Renal pelvis (tissue), 1 donor: ENCODE measurements at regions not wholly inside any gene's neighbourhood (a gene's known extent, or its start where the extent isn't known, plus 50 kb on each side); places are given as distances from the start of the nearest gene placed in this dataset.
"Not testable (repeated sequence)": the region's sequence is repeated elsewhere in the genome, so short reads cannot be mapped to it uniquely, and the experiment has no call there.

Experiments
- DNase-seq: peaks from one replicate; pipeline ENCODE4 v3.0.0-alpha.2; 2013

DNA sequence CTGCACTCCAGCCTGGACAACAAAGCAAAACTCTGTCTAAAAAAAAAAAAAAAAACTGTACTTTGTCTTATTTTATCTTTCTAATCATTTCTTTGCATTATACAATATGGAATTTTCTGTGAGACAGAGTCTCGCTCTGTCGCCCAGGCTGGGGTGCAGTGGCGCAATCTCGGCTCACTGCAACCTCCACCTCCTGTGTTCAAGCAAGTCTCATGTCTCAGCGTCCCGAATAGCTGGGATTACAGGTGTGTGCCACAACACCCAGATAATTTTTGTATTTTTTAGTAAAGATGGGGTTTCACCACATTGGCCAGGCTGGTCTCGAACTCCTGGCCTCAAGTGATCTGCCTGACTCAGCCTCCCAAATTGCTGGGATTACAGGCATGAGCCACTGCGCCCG, 90.0 kb downstream of the MRPL14 start:
- DNase-seq = not testable (repeated sequence)

DNA sequence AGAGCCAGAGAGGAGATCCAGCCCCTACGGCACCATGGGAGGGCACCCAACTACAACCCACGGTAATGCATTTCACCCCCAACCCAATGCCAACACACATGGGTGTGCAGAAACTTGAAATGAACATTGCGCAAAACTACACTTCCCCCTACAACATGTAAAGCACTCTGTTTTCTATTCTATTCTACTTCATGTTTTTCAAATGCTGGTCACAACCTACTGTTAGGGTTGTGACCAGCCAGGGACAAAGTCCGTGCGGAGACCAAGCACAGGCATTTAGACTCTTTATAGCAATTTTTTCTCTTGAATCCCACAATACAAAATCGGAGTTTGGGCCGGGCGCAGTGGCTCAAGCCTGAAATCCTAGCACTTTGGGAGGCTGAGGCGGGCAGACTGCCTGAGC, 90.6 kb downstream of the MRPL14 start:
- no peak for DNase-seq

DNA sequence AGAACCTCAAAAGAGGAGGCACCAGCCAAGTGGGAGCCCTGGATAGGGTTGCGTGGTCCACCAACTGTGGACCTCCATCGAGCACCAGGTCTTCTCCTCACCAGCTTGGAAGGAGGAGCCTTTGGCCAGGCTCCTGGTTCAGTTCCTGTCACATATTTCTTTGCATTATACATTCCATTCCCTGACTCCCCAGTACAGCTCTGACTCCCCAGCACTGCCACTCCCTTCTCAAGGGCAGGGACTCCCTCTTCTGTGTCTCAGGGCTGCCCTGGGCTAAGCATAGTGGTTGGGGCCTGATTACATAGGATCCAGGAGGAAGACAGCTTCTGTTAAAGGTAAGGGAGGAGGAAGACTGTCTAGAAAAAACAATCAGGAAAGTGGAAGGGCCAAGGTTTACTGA, 91.1 kb downstream of the MRPL14 start:
- DNase-seq = no peak

DNA sequence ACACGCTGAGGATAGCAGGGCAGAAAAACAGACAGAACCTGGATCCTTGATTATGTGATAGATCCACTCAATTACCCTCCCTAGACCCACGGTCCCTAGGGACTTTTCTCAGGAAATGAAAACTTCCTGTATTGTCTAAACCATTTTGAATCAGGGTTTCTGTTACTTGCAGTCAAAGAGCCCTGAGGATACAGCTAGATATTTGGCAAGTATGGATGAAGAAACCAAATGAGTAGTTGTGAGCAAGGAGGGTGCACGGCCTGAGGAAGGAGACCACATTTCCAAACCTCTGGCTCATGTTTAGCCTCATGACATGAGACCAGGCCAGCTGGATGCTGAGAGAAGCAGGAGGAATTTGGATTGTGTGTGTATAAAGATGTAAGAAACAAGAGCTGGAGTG, 91.6 kb downstream of the MRPL14 start:
- no peak for DNase-seq

DNA sequence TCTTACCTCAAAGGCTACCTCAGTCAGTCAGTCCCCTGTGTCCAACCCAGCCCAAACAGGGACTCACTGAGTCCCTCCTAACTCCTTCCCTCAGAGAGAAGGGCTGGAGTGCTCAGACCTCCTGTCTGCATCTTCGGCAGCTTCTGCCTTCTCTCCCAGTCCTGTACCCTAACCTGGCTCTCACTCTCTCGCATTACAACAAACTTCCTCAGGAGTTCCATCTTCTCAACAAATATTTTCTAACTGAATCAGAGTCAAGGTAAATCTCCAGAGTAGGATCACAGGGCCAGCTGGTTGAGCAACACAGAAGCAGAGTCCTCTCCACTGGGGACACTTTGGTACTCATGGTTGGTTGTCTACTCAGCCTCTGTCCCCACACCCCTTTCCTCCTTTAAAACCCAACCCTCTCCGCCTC, 92.3 kb downstream of the MRPL14 start:
- DNase-seq = no peak

DNA sequence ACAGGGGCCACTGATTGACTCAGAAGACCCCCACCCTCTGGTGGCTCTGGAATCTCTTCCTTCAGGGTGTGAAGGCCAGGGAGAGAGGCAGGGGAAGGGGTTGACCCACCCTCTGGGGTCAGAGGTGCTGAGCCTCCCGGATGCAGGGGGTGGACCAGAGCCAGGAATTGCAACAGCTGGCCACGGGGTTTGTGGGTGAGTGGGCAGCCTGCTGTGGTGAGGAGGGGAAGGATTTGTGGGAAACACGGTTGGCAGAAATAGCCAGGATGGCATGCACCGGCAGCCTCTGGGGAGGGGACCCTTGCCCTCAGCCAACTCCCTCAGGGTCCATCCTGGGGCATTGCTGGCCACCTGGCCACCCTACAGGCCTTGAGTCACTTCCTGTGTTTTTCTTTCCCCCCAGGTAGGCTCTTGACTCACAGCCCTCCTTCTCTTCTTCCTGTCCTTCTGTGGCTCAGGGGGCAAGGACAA, 92.8 kb downstream of the MRPL14 start:
- no peak for DNase-seq

DNA sequence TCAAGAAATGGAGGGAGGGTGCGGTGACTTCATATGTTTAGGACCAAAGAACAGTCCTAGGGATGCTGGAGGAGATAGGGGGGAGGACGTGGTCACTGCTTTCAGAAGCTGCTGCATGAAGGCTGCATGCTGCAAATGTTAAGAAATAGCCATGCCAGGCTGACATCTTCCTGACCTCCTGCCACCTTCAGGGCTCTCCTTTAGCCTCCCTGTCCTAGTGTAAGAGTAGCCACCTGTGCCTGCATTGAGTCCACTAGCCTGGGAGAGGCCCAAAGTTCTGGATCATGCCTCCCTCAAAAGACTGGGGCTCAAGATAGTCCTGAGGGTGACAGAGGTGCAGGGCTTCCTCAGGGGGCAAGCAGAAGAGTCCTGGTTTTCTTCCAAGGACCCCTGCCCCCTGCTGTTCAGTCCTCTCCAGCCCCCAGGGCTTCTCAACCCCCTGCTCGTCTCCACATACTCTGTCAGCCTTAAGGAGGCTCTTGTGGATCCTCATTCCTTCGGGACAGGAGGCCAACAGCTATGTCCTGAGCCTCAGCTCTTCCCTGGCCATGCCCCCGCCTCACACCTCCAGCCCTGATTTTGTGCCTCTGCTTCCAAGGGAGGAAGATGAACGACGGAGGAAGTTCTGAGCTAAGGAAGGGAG, 96.3 kb downstream of the MRPL14 start:
- no peak for DNase-seq

DNA sequence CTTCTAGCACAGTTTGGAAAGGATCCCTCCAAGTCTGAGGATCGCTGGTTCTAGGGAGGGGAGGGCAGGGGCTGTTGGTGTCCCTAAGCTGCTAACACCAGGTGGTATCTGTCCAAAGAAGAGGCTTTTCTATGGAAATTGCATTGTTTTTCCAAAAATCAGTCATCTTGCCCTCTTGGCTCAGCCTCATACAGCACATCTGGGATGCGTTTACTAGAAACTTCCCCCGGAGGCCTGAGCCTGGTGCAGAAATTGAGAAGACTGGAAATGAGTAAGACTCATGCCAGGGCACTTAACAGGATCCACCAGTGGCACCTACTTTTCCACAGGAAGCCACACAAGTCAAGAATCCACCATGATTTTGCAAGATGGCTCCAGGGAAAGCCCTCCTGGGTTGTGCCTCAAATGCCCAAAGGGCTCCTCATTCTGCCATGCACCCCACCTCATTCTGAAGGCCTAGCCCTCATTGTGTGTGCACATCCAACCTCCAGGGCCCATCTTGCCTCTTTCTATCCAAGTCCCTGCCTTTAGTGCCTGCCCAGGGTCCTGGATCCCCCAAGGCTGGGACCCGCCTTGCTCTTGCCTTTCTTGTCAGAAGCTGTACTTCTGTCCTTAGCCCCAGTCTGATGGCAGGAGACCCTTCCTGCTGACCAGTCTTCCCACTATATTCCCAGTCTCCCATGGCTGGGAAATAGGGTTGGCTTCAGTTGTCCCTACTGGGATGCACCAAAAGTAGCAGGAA, 97.6 kb downstream of the MRPL14 start:
- no peak for DNase-seq

DNA sequence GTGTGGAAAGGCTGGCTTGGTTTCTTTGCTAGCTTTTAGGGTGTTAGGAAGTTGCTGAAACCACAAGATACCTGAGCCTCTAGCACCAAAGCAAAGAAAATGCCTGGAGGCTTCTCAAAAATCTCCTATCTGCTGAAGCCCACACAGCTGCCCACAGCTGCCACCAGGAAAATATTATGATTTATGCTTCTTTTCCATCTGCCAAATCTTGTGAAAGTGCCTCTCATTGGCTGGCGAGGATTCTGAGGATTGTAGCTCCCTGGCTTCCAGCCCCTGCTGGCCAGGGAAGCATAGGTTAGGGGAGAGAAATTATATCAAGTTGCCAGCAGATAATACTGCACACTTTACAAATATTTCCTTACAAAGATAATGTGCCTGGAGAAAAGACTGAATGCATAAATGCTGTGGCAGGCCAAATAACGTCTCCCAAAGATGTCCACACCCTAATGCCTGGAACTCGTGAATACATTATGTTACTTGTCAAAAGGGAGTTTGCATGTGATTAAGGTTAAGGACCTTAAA, 98.4 kb downstream of the MRPL14 start:
- no peak for DNase-seq

DNA sequence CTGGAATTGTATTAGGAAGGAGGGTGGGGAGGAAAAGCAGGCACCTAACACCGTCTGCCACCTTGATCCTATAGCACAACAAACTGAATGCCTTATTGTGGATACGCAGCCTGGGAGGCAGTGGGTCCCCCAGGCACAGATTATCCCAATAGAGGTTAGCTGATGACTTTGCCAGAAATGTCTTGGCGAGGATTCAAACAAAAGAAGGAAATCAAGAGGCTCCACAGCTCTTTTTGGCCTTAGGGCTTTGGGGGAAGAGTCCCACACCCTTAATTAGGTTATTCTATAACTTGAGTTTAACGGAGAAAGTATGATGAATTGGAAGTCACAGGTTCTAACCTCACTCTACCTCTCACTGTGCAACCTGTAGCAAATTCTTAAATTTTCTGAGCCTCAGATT, 102.0 kb downstream of the MRPL14 start:
- DNase-seq = no peak

DNA sequence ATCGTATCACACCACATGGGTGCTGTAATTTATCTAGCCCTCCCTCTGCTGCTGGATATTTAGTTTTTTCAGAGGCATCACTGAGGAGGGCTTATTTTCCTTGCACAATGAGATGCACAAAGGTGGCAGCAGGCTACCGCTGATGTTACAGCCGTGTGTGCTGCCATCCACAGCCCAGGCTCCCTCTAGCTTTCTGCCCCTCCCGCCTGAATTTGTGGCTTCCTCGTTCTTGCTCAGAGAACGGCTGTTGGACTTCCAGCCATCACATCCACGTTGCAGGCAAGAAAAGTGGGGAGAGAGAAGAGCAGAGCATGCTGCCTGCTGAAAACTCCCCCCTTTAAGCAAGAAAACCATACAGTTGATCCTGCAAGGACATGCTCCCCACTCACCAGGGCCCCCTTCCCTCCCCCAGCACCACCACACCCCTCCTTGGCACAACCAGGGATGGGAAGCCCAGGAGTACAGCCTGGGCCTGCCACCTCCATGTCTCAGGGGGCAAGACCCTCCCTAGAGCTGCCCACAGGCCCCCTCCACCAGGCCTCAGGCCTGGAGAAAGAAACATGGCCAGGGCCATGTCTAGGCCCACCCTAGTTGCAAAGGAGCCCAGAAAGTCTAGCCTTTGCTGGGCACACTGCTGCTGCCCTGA, 102.6 kb downstream of the MRPL14 start:
- DNase-seq = no peak

DNA sequence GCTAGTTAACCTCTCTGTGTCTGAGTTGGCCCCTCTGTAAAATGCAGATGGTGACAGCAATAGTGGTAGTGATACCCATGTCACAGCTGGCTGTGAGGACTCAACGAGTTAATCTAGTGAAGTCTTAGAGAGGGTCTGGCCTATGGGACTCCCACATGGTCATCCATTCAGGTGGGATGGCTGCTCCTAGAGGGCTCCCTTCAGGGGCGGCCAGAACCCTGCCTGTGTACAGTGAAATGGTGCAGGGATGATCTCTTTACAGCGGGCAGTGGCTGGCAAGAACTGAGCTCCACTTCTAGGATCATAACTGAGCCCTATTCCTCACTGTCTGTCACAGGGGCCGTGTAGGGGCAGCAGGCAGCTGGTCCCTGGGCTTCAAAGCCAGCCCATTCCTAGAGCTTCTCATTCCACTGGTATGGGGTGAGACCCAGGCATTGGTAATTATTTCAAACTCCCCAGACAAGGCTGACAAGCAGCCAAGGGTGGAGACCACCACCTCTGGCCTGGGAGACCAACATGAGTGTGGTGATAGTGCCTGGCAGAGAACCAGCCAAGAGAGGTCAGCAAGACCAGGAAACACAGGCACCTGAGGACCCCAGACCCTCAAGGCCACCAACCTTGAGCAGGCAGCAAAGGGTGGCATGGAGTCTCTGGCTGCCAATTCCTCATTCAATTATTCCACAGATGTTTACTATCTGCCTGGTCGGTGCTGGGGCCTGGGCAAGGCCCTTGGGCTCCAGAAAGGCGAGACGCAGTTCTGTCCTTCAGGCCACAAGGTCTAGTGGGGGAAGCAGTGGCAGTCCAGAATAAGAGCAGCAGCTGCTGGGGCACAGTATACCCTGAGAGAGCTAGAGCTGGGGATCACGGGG, 103.4 kb downstream of the MRPL14 start:
- no peak for DNase-seq

DNA sequence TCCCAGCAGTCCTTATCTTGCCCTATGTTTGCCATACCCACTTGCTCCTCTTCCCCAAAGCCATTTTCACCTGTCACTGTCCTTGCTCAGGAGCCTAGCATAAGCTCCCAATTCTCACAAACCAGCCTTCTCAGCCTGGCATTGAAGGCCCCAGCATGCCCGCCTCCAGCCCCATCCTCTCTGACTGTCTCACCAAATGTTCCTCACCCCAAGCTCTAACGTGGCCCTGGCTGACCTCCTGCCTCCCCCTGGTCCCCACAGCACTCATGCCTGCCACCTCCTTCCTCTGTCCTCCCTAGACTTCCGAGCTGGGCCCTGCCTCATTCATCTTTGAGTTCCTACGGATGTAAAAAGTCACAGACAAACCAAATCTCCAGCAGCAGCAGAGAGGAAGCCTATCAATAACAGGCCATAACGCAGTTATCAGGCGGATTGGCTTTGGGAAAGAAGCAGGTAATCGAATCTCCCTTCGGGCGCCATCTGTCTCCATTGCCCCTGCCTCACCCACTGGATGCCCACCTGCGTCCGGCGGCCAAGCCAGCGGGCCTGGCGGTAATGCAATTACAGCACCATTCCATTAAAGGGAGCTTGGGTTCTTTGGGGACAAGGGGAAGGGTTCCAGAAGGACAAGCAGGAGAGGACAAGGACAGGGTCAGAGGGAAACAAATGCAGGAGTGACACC, 104.4 kb downstream of the MRPL14 start:
- no peak for DNase-seq

DNA sequence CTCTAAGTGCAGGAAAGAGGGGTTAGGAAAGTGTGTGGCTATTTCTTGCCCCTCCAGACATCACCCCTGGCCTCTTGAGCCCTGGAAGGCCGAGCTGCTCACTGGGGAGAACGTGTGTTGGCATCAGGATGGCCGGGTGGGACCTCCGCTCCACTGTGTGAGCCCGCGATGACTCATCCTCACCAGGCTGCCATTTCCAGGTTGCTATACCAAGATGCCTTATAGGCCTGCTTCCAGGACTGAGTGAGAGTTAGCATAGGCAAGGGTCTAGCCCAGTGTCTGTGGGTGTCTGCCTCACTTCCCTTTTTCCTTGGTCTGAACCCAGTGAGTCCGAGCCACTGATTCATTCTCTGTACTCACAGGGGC, 105.0 kb downstream of the MRPL14 start:
- no peak for DNase-seq

DNA sequence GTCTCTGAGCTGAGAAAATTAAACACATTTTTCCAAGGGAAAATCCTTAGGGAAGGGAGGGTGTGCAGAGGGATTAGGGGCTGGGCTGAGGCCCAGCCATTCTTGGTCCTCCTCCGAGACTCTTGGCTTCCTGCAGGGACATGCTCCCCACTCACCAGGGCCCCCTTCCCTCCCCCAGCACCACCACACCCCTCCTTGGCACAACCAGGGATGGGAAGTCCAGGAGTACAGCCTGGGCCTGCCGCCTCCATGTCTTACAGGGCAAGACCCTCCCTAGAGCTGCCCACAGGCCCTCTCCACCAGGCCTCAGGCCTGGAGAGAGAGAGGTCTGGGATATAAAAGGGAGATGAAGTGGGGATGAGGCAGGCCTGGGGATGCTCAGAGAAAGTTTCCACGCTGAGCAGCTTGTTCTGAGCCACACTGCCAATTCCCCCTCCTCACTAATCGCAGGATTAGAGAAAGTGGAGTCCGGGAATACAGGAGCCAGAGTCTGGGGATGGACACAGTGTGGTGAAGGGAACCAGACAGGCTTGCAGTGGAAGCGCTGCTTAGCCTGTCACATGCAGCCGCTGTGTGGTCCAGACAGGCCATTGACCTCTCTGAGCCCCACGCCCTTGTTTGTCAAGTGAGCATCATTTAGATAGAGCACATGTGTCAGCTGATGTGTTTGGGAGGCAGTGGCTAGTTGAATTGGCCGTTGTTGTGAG, 105.5 kb downstream of the MRPL14 start:
- DNase-seq = no peak

DNA sequence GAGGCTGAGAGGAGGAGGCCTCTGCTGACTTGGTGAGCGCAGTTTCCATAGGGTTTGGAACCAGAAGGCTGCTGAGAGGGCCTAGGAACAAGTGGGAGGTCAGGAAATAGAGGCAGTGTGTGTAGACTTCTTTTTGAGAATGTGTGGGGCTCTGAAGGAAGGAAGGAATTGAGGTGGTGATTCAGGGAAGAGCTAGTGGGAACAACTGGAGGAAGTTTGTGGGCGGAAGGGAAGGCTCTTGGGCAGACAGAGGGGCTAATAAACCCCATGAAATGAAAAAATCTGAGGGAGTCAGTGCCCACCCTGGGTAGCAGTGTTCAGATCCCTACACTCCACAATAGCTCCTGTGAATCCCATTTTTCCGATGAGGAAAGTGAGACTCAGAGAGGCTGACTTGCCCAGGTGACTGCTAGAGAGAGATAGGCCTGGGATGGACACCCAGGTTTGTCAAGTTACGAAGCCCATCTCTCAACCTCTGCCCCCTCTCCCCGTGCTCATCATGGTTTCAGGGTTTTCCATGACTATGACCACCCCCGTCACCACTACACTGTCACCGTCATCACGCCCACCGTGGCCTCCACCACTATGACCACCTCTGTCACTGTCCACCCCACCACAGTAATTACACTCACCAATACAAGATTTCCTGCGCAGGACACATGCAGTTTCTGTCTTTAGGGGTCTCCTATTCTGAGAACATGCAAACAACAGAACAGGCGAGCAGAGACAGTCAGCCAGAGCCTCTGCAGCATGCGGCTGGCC, 106.4 kb downstream of the MRPL14 start:
- DNase-seq = no peak

DNA sequence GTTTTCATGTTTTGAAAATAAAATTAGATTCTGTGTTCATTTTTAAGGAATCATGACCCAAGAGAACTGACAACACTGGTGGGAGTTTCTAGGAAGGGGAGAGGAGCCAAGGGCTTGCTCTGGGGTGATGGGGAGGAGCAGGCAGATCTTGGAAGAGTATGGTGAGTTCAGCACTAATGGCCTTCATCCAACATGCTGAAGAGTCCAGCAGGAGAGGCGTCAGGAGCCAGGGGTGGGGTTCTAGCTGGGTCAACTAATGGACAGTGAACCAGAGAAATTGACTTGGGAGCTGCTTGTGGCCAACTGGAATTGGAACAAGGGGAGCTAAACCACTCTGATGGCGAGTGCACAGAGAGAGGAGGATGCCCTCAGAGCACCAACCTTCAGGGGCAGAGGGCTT, 107.1 kb downstream of the MRPL14 start:
- DNase-seq = no peak

DNA sequence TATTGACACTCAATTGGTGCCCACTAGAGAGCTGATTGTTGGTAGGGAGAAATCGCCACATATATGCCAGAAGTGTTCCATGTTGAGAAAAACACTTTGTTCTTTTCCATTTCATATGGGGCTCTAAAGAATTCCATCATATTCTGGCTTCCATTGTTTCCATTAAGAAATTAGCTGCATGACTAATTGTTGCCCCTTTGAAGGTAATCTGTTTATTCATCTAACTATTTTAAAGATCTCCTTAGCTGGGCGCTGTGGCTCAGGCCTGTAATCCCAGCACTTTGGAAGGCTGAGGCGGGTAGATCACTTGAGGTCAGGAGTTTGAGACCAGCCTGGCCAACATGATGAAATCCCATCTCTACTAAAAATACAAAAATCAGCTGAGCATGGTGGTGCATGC, 109.9 kb downstream of the MRPL14 start:
- not testable (repeated sequence) for DNase-seq

DNA sequence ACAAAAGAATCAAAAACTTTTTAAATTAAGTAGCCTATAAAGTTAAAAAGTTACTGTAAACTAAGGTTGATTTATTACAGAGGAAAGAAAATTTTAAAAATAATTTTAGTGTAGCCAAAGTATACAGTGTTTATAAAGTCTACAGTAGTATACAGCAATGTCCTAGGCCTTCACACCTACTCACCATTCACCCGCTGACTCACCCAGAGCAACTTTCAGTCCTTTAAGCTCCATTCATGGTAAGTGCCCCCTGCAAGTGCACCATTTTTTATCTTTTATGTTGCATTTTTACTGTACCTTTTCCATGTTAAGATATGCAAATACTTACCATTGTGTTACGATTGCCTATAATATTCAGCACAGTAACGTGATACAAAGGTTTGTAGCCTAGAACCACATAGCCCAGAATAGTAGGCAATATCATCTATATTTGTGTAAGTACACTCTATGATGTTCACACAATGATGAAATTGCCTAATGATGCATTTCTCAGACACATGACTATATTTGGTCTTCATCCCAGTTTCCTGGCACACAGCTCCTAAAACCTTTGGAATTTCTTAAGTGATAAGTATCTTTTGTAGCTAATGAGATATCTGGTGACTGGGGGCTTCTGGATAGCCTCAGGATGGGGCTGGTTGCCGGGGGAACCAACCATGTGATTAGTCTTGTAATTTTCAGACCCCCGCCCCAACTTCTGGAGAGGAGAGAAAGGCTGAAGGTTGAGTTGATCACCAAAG, 111.0 kb downstream of the MRPL14 start:
- DNase-seq = no peak
